DMS53 treated with DMSO at 0.1 percent for 48 hours (cell line): ENCODE measurements at regions not wholly inside any gene's neighbourhood (a gene's known extent, or its start where the extent isn't known, plus 50 kb on each side); places are given as distances from the start of the nearest gene placed in this dataset.
"Not testable (repeated sequence)": the region's sequence is repeated elsewhere in the genome, so short reads cannot be mapped to it uniquely, and the experiment has no call there.

ENCODE experiments used
- DNase-seq: peaks from one replicate; lab custom pipeline; 2025; ENCODE audit not compliant: unreplicated experiment; lab: John Stamatoyannopoulos, UW

GRCh38 chr1:110260194-110260593, 50.1 kb downstream of the KCNC4 start:
- DNase-seq: no peak

GRCh38 chr1:110262296-110262695, 52.2 kb downstream of the KCNC4 start:
- DNase-seq: no peak

GRCh38 chr1:110262846-110263631, 52.9 kb downstream of the KCNC4 start:
- no peak for DNase-seq

- no peak for DNase-seq
Measured at GRCh38 chr1:110264430-110264829, 54.3 kb downstream of the KCNC4 start.

- DNase-seq: no peak
Measured at GRCh38 chr1:110265186-110265585, 55.1 kb downstream of the KCNC4 start.

- no peak for DNase-seq
Measured at GRCh38 chr1:110266834-110267233, 56.7 kb downstream of the KCNC4 start.

GRCh38 chr1:110267260-110267659, 57.1 kb downstream of the KCNC4 start:
- no peak for DNase-seq

GRCh38 chr1:110272045-110272444, 61.9 kb downstream of the KCNC4 start:
- no peak for DNase-seq

GRCh38 chr1:110273832-110274231, 63.7 kb downstream of the KCNC4 start:
- DNase-seq: not testable (repeated sequence)

GRCh38 chr1:110280126-110280525, 59.1 kb upstream of the RBM15 start:
- no peak for DNase-seq

- DNase-seq: no peak
Measured at GRCh38 chr1:110280804-110281203, 58.4 kb upstream of the RBM15 start.

GRCh38 chr1:110281363-110282290, 57.5 kb upstream of the RBM15 start:
- DNase-seq: peak; percentile 27

GRCh38 chr1:110282395-110282794, 56.8 kb upstream of the RBM15 start:
- DNase-seq: no peak

GRCh38 chr1:110283677-110284076, 55.5 kb upstream of the RBM15 start:
- DNase-seq: no peak

GRCh38 chr1:110285316-110285715, 53.9 kb upstream of the RBM15 start:
- DNase-seq: no peak

- DNase-seq: no peak
Measured at GRCh38 chr1:110286564-110286963, 52.6 kb upstream of the RBM15 start.

GRCh38 chr1:110288111-110288510, 51.1 kb upstream of the RBM15 start:
- no peak for DNase-seq
